Osteocyte (in vitro differentiated cells): ENCODE measurements at regions not wholly inside any gene's neighbourhood (a gene's known extent, or its start where the extent isn't known, plus 50 kb on each side); places are given as distances from the start of the nearest gene placed in this dataset.

Experiments
- DNase-seq: peaks from one replicate; pipeline ENCODE4 v3.0.0; 2021; ENCODE audit warnings: mixed read lengths; ENCODE audit not compliant: unreplicated experiment; ENCODE audit errors: extremely low spot score
- H3K27ac Mint-ChIP-seq: one replicate; pipeline ENCODE4 v1.8.0; 2021; ENCODE audit warnings: mild to moderate bottlenecking, mixed read lengths; ENCODE audit not compliant: unreplicated experiment
- H3K27me3 Mint-ChIP-seq: one replicate; pipeline ENCODE4 v1.8.0; 2021; ENCODE audit warnings: mixed read lengths; ENCODE audit not compliant: unreplicated experiment
- H3K36me3 Mint-ChIP-seq: one replicate; pipeline ENCODE4 v1.8.0; 2021; ENCODE audit warnings: mixed read lengths; ENCODE audit not compliant: unreplicated experiment
- H3K4me1 Mint-ChIP-seq: one replicate; pipeline ENCODE4 v1.8.0; 2021; ENCODE audit warnings: mixed read lengths; ENCODE audit not compliant: unreplicated experiment
- H3K4me3 Mint-ChIP-seq: one replicate; pipeline ENCODE4 v1.8.0; 2021; ENCODE audit warnings: mild to moderate bottlenecking, moderate library complexity, mixed read lengths; ENCODE audit not compliant: unreplicated experiment
- H3K9me3 Mint-ChIP-seq: one replicate; pipeline ENCODE4 v1.8.0; 2021; ENCODE audit warnings: mixed read lengths; ENCODE audit not compliant: unreplicated experiment
- TF ChIP-seq, protein P1 (sequence below): fragments of 200-600 bp; sonication (generic); IDR thresholded peaks from 2 replicates; pipeline ENCODE4 v1.5.0; 2021; ENCODE audit warnings: antibody characterized with exemption, mild to moderate bottlenecking, moderate library complexity

DNA sequence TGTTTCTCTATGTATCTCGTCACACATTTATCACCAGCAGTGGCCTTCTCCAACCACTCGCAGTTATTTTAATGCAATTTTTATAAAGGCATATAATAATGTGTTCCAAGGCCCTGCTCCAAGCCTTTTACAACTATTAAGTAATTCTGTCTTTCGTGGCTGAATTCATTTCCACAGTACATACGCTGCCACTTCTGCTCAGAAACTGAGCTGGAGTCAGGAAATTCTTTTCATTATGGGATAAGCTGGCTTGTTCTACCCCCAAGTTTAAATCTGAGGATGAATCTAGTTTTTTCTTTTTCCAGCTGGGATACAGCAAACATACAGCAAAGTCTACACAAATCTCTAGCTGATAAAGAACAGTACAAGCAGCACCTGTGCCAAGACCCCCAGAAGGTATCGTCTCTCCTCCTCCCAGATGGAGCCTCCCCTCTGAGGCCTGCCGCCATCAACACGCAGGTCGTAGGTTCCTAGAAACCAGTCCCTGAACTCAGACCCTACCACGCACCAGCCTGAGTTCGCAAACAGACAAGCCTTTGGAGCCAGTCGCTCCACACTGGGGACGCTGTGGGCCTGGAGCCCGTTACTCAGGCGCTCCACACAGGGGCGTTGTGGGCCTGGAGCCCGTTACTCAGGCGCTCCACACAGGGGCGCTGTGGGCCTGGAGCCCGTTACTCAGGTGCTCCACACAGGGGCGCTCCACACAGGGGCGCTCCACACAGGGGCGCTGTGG, 263.5 kb downstream of the THBS2 start:
- Mint-ChIP-seq H3K4me1 (peaks cover 4% of the 10 kb centered on the region), H3K36me3 (no peaks in the 10 kb centered on the region), H3K4me3 (no peak overlapping the region), H3K9me3 (no peaks in the 10 kb centered on the region), H3K27ac (no peak overlapping the region), H3K27me3 (no peaks in the 10 kb centered on the region)
- TF ChIP-seq, protein P1, sequence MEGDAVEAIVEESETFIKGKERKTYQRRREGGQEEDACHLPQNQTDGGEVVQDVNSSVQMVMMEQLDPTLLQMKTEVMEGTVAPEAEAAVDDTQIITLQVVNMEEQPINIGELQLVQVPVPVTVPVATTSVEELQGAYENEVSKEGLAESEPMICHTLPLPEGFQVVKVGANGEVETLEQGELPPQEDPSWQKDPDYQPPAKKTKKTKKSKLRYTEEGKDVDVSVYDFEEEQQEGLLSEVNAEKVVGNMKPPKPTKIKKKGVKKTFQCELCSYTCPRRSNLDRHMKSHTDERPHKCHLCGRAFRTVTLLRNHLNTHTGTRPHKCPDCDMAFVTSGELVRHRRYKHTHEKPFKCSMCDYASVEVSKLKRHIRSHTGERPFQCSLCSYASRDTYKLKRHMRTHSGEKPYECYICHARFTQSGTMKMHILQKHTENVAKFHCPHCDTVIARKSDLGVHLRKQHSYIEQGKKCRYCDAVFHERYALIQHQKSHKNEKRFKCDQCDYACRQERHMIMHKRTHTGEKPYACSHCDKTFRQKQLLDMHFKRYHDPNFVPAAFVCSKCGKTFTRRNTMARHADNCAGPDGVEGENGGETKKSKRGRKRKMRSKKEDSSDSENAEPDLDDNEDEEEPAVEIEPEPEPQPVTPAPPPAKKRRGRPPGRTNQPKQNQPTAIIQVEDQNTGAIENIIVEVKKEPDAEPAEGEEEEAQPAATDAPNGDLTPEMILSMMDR: no peak
- no peak for DNase-seq

DNA sequence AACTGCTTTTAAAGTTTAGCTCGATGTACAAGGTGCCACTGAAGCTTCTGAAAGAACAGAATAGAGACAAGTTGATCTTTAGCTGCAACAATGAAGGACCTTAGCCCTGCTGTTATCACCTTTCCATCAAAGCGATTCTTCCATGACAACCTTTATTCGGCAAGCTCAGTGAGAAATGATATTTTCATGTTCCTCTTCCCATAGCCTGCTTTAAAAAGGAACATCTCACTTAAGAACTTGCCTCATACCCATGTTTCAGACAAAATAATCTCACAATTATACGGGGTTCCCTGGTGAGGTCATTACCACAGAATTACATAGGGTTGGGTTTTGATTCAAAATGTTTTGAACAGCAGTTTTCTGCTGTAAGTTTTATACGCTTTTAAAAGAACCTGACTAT, 264.2 kb downstream of the THBS2 start:
- H3K4me1 Mint-ChIP-seq: peaks cover 4% of the 10 kb centered on the region
- TF ChIP-seq, protein P1: no peak
- H3K36me3 Mint-ChIP-seq: no peaks in the 10 kb centered on the region
- H3K9me3 Mint-ChIP-seq: no peaks in the 10 kb centered on the region
- no peaks in the 10 kb centered on the region for H3K27me3 Mint-ChIP-seq
- no peak overlapping the region for H3K4me3 Mint-ChIP-seq
- no peak overlapping the region for H3K27ac Mint-ChIP-seq
- DNase-seq: no peak

DNA sequence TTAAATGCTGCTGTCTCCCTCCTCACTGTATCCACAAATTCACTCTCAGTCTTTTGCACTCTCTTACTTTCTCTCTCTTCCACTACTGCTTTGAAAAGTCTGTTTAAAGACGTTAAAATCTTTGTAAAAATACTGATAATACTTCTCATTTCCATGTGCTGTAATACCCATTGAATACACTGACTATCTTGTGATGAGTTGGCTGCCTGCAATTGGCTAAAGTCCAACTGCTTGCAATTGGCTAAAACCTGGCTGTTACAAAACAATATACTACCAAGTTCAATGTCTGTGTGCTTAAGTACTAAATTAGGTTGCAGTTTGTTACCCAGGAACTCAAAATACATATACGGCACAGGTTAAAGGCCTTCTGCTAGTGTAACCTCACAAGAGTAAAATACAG, 264.8 kb downstream of the THBS2 start:
- H3K27ac Mint-ChIP-seq: no peak overlapping the region

DNA sequence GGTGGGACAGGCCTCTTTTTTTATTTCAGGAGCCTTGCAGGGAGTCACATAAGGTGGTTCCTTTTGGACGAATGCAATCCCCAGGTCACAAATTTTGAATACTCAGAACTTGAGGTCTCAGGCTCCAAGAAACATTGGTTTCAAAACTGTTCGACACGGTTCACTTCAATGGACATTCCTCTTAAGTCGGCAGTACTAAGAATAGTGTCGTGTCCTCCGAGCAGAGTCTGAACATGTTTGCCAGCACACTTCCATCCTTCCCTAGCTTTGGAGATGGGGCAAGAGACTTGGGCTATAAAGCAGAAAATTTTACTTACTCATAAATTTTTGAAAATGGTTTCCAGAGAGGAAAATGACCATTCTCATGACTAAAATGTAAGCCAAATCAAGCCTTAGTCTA, 265.4 kb downstream of the THBS2 start:
- peaks cover 7% of the 10 kb centered on the region for H3K27me3 Mint-ChIP-seq
- TF ChIP-seq, protein P1: no peak

More for the DNA sequence above, 264.8 kb downstream of the THBS2 start:
- TF ChIP-seq, protein P1: no peak
- DNase-seq: no peak
- Mint-ChIP-seq H3K27me3 (peaks cover 2% of the 10 kb centered on the region), H3K4me3 (no peak overlapping the region), H3K36me3 (no peaks in the 10 kb centered on the region), H3K4me1 (peaks cover 4% of the 10 kb centered on the region), H3K9me3 (no peaks in the 10 kb centered on the region)

DNA sequence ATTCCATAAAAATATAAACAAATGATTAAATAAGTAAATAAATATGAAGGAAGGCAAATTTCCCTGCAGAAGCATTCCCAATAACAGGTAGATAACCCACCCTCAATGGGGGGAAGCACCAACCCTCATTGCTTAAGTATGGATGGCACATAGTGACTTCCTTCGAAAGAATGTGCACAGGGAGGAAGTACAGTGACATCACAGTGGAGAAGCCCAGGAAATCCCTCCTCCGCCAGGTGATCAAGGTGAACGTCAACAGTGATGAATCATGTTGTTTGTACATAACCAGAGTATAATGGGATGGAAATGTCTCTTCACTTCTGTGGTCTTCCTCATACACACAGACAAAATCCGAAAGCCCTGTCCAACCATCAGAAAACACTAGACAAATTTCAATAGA, 267.9 kb downstream of the THBS2 start:
- Mint-ChIP-seq H3K36me3 (peaks cover 7% of the 10 kb centered on the region), H3K27ac (no peak overlapping the region), H3K9me3 (peaks cover 7% of the 10 kb centered on the region), H3K4me1 (peaks cover 5% of the 10 kb centered on the region), H3K27me3 (peaks cover 17% of the 10 kb centered on the region), H3K4me3 (no peak overlapping the region)
- TF ChIP-seq, protein P1: no peak
- no peak for DNase-seq

More for the DNA sequence above, 265.4 kb downstream of the THBS2 start:
- Mint-ChIP-seq H3K36me3 (no peaks in the 10 kb centered on the region), H3K9me3 (no peaks in the 10 kb centered on the region), H3K4me3 (no peak overlapping the region), H3K27ac (no peak overlapping the region), H3K4me1 (peaks cover 4% of the 10 kb centered on the region)
- DNase-seq: no peak
